ENCODE measurements at regions not wholly inside any gene's neighbourhood (a gene's known extent, or its start where the extent isn't known, plus 50 kb on each side); places are given as distances from the start of the nearest gene placed in this dataset.
"Not testable (repeated sequence)": the region's sequence is repeated elsewhere in the genome, so short reads cannot be mapped to it uniquely, and the experiment has no call there.

GRCh38 chr13:62162860-62163259, 747.2 kb upstream of the PCDH20 start:
- DNase-seq, result no peak

GRCh38 chr13:62158520-62158919, 742.9 kb upstream of the PCDH20 start:
- DNase-seq, result no peak

- DNase-seq, result not testable (repeated sequence)
These were observed 736.1 kb upstream of the PCDH20 start for GRCh38 chr13:62151724-62152123.

DNA sequence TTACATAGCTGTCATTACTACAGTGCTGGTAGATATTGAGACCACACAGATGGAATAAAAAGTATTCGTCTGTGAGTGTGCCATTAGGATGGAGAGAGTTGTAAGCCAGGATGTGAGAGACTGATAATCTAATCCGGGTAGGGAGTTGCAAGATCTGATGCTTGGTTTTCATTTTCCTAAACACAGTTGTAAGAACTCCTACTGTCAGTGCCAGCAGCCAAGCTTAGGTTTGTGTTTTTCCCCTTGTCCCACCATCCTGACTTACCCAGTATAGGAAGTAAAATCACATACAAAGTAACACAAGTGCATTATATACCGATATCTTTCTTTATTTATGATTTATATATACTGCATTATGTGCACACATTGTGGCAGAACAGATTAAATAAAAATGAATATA, 726.4 kb upstream of the PCDH20 start:
- DNase-seq, result no peak

DNA sequence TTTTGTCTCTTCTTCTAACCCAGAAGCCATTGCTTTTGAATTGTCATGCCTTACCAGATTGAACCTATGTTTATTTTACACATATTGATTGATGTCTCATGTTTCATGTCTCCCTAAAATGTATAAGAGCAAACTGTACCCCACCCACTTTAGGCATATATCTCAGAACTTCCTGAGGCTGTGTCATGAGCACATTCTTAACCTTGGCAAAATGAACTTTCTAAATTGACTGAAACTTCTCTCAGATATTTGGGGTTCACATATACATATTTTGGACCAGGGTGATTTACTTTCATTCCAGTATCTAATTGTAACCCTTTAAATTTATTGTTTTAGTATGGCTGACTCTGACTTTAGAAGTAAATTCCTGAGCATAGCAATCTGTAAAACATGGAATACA, 723.9 kb upstream of the PCDH20 start:
- DNase-seq, result no peak

DNA sequence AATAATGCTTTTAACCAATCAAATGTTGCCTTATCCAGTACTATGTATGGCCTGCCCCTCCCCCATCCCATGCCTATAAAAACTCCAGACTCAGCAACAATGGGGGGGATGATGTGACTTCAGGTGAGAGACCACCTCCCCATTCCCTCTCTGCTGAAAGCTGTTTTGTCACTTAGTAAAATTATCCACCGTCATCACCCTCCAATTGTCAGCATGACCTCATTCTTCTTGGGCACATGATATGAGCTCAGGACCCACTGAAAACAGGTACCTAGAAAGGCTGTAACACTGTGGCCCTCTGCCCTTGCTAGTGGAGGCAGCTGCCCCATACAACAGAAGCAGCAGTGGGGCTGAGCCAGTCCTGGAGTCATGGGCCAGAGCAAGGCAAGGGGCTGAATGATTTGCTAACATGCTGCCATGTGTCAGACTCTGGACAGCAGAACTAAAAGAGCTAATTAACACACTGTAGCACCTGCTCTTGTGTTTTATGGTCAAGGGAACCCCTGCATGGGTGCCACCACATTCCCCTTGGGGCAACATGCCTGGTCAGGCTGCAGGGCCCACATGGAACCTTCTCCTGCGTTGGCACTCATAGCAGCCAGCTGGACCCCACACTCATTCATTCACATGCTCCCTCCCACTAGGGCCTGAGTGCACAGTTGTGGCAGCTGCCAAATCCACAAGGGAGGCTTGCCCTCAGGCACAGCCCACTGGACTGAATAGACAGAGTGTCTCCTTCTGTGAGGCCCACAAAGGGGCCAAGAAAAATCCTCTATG, 722.2 kb upstream of the PCDH20 start:
- DNase-seq, result no peak

DNA sequence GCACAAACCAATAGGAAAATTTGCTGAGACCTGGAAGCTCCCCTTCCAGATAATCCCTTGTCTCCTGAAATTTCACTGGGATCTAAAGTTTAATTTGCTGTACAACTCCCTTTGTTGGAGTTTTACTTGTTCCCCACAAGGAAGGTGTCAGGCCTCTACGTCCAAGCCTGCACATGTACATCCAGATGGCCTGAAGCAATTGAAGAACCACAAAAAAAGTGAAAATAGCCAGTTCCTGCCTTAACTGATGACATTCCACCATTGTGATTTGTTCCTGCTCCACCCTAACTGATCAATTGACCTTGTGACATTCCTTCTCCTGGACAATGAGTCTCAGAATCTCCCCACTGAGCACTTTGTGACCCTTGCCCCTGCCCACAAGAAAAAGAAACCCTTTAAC, 716.0 kb upstream of the PCDH20 start:
- no peak for DNase-seq

DNA sequence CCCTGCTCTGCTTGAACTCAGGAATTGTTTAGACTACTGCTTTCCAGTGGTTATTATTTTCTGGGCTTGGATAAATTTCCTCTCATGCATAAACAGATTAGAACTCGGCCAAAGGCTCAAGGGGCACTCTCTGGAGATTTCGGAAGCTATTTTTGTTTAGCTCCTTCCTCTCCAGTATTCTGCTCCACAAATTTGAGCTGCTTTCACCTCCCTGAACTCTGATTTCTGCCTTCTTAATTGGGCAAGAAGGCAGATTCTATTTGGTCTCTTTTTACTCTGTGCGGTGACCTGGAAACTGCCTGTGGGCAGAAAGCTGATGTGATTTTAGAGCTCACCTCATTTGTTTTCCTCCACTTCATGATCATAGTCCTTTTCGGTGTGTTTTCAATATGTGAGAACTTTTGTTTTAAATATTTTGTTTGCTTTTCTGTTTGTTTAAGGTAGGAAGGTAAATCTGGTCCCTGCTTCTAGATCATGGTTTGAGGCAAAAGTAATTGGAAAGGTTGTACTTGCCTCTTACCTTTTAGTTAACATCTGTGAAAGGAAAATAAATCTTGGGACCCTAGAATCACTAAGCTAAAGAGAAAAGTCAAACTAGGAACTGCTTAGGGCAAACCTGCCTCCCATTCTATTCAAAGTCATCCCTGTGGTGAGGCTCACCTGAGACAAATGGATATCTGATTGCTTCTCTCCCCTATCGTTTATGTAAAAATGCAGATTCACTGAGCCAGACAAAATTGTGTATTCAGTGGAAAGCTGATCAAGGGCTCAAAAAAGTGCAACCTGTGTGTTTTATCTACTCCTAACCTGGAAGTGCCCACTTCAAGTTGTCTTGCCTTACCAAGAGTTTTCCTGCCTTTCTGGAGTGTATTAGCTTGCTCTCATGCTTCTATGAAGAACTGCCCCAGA, 714.7 kb upstream of the PCDH20 start:
- DNase-seq, result no peak

DNA sequence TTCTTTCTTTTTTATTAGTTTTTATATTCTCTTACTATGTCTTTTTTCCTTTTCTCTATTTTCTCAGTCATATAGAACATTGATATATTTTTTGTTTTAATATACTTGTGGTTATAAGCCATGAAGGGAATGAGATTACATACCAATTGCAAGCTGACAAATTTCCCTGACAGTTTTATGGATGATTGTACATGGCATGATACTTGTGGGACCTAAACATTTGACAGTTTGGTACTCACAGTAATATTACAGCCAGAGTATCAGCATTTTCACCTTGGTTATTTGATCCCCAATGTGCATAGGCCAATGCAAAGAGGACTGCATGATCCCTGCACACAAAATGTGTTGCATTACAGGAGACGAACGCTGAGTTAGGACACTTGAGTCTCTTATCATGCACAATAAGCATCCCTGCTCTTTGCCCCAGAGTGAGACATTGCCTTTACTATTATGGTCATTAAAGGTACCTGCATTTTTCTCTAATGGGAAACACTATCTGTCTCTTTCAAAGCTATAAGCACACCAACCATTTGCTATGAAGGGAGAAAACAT, 713.4 kb upstream of the PCDH20 start:
- no peak for DNase-seq

DNA sequence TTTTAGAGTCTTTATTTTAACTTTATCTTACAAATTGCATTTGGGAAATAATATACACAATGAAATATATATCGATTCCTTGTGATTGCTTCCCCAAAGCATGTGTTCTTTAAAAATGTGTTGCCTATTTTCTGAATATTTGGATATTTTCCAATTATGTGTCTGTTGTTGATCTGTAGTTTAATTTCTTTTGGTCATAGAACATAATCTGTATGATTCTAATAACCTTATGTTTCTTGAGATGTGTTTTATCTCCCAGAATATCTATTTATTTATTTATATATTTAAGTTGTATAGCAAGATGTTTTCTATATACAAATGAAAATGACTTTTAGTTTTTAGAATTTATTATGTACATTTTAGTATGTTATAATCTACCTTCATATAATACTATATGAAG, 710.8 kb upstream of the PCDH20 start:
- DNase-seq, result no peak

GRCh38 chr13:62125451-62125850, 709.8 kb upstream of the PCDH20 start:
- DNase-seq, result no peak

DNA sequence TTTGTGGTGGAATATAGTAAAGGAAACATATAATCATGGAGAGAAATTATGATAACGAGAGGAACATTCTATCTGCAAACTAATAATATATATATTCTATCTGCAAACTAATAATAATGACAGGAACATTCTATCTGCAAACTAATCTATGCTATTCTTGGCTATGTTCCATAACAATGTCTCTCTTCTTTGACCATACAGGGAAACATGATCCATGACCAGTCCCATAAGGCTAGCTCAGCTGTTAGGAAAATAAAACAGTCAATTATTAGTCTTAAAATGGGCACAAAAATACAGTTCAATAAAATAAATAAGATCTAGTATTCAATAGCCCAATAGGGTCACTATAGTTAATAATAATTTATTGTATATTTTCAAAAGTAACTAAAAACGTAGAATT, 707.8 kb upstream of the PCDH20 start:
- no peak for DNase-seq

- DNase-seq, result no peak
These were observed 706.8 kb upstream of the PCDH20 start for GRCh38 chr13:62122434-62122833.

DNA sequence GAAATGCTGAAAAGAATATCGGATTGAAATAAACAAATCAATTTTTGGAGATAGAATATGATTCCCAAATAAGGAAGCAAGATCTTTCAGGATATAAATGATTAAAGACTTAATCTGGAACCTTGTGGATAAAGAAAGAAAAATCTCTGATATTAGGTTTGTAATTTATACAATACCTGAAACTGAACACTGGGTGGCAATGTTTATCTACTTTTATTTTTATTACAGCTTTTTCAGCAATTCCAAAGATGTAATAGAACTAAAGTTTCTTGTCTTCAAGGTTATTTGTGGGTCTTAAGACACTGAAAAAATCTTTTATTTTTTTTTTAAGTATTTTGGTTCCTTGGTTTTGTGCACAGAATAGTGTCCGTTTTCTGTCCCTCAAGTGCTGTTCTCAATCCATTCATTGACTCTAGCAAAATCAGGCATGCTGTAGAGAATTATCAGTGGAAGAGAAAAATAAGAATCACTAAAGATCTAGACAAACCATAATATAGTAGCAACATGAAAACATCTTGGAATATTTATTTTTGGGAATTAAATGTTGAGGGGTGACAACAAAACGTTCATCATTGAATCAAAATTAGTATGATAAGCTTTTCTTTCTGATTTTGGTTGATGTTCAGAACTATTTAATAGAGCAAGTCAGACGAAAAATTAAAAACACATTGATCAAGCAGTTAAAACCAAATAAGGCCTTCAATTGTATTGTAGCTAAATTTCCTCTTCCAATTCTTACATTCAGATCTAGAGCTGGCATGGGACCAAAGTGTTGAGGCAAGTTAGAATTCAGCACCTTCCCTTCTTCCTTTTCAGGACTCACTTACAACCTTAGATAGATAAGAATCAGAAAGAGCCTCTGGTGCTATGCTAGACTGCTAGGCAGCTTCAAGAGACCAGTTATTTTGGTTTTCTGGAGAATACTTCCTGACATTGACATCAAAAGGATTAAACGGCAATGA, 704.4 kb upstream of the PCDH20 start:
- DNase-seq, result no peak

DNA sequence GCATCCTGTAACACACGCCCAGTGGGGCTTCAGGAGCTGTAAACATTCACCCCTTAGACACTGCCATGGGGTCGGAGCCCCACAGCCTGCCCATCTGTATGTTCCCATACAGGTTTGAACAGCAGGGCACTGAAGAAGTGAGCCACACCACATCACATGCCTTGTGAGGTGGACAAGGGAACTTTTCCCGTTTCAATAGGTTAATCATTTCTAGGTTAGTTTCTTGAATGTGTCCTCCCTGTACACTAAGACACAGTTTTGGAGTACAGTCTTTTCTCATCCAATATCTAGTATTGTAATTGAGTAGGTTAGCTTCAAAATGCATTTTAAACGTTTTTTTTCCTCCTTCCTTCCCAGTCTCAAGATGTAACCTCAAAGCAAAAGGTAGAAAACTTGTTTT, 700.2 kb upstream of the PCDH20 start:
- no peak for DNase-seq

DNA sequence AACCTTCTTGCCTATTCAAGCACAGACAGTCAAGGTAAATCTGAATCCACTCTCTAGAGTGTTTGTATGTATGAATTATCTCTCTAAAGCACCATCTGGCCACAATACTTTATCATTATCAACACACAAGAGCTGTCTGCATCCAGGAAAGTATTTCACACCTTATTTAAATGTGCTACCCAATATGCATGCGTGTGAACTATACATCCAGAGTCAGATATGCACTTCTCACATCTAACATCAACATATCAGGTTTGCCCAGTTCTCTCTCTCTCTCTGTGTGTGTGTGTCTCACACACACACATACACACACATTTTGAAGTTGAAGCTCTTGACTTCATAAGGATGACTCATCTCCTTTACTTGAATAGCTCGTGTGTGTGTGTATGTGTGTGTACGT, 697.5 kb upstream of the PCDH20 start:
- DNase-seq, result no peak

DNA sequence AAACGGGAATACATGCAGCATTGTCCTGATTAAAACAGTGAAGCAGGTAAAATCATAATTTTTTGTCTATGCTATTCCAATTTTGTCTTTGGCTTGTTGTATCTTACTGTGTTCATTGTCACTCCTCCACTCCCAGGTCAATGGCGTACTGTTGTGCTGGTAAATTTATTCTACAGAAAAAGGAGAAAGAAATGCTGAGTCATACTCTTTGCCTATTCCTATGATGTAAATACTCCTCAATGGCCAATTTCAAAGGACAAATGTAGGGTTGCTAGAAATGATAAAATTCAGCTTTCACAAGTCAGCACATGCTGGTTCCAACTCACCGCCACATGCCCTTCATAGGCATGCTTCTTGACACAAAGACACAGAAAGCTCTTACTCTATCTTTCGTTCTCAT, 694.4 kb upstream of the PCDH20 start:
- no peak for DNase-seq

GRCh38 chr13:62104136-62104535, 688.5 kb upstream of the PCDH20 start:
- not testable (repeated sequence) for DNase-seq

- DNase-seq, result no peak
These were observed 681.0 kb upstream of the PCDH20 start for GRCh38 chr13:62096652-62097051.

DNA sequence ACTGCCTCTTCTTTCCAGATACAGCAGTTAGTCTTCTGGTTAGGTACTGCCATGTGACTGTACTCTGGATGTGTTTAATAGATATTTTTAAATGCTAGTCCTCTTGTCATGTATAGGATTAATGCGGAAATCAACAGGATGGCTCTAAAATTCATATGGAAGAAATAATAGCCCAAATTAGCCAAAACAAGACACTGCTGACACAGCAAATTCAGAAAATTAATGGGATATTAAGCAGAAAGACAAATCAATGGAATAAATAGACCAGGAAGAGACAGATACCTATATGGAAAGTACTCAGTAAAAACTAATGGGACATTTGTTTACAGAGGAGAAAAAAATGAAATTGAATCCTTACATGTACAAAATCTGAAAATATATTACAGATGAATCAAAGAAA, 679.3 kb upstream of the PCDH20 start:
- no peak for DNase-seq

- no peak for DNase-seq
These were observed 678.5 kb upstream of the PCDH20 start for GRCh38 chr13:62093984-62094780.

DNA sequence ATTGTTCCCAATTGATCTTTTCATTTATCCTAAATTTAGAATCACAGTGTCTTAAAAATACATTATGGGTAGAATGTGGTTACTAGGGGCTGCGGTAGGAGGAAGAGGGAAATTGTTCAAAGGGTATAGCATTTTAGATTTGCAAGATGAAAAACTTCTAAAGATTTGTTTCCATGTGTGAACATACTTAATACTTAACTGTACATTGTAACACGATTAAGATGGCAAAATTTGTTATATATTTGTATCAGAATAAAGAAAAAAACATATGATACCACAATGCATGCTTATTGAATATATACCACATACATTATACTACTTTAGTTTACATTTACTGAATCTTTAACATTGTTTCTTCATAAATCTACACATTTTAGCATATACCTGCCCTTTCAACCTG, 677.3 kb upstream of the PCDH20 start:
- no peak for DNase-seq

Measured in stimulated activated CD4-positive, alpha-beta T cell treated with anti-CD3 and anti-CD28 coated beads, Interleukin-15, amount 100 ng/mL, for 24 hours (primary cell).